ENCODE measurements at regions not wholly inside any gene's neighbourhood (a gene's known extent, or its start where the extent isn't known, plus 50 kb on each side); places are given as distances from the start of the nearest gene placed in this dataset.

DNA sequence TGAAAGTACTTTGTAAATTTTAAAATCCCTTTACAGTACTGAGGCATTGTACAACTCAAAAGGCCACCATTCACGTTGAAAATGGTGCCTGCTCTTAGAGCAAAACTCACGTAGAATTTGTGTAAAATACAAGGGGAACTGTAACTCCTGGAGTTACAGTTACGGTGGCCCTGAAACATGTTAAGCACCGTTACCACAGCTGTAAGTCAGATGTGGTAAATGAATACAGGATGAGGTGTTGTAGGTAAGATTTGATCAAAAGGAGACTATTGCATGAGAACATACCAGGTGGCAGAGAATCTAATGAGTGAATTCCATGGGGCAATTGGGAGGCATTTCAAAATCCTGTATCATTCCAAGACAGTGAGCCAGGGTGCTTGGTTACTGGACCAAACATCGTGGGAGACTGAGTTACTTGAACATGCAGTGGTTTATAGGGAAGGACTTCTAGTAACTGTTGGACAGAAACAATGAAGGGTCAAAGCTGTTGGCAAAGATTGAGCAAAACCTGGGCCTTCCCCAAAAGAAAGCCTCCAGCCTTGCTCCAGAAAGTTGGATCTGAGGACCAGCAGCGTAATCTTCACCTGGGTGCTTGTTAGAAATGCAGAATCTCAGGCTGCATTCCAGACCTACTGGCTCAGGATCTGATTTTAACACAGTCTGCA lies 535.8 kb upstream of the POU3F3 start:
- no peak for DNase-seq (ENCODE audit: low spot score)

DNA sequence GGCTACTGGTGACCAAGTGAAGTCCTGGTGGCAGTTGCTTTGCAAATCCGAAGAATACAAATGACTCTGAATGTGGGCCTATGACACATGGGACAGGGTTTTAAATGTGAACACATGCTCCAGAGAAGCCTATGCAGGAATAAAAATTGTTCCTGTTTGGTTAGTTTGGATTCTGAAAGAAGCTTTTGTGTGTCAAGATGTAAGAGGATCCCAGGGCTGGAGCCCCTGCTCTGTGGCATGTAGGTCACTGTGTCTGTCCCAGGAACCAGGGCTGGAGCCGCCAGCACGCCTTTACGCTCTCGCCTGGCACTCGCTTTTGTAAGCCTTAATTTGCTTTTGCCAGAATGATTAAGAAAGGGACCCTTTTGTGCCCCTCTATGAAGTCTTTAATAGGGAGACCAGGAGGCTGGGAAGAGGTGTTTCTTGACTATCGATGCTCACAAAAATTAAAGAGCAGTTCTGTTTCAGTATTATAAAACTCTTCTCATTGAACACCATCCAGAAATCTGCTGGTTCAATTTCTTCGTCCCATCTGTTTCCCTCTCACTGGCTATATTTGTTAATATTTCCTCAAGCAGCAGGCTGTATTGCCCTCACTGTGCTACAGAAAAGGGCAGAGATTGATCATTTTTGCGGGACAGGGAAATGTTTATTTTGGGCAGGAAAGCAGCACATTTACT lies 532.7 kb upstream of the POU3F3 start:
- DNase-seq (ENCODE audit: low spot score): no peak

DNA sequence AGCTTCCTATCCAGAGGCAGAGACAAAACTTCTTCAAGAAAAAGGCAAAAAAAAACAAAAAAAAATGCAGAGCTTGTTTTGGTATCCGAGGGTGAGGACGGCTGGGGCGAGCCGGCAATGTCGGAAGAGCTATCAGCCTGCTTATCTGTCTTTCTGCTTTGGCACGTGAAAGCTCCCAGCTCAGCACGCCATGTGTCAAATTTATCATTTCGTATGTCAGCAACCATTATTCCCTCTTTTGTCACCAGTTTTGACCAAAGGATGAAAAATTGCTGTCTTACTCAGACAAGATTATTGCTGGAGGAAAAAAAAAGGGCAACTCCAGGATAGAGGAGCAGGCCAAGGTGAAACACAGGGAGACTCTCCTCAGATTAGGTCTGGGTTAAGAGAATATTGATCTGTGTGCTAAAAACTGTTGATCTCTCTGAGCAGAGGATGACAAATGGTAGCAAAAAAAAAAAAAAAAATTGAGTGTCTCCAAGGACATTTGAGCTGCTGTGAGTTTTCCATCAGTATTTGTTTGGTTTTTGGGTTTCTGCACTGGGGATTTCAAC lies 532.0 kb upstream of the POU3F3 start:
- DNase-seq (ENCODE audit: low spot score): peak; percentile 1

DNA sequence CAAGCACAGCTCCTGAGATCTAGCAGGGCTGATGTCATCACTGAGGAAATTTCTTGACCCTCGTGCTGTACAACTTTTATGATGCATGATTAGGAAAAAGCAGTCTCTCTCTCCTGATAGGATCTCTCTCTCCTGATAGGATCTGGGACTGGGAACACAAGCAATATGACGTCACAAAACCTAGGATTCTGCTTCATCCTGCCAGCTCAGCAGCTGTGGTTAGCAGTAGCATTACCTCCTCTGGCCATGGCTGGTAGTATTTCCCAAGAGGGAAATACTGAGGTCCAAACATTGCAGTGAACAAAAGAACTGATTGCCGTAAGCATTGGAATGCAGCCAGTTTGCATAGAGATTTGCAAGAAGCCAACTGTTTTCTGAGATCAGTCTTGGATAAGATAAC lies 521.2 kb upstream of the POU3F3 start:
- DNase-seq (ENCODE audit: low spot score): no peak

DNA sequence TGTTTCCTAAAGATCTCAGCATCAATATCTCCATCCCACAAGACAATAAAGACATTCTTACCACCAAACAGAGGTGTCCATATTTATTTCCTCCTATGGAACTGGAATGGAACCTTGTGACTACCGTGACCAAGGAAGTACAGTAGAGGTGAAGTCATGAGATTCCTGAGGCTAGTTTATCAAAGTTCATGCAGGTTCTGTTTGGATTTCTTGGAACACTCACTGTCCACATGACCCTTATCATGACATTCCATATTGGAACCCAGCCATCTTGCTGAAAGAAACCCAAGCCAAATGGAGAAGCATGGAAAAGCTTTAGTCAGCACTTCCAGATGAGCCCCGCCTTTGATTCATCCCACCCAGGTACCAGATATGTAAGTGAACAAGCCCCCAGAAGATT lies 516.0 kb upstream of the POU3F3 start:
- no peak for DNase-seq (ENCODE audit: low spot score)

DNA sequence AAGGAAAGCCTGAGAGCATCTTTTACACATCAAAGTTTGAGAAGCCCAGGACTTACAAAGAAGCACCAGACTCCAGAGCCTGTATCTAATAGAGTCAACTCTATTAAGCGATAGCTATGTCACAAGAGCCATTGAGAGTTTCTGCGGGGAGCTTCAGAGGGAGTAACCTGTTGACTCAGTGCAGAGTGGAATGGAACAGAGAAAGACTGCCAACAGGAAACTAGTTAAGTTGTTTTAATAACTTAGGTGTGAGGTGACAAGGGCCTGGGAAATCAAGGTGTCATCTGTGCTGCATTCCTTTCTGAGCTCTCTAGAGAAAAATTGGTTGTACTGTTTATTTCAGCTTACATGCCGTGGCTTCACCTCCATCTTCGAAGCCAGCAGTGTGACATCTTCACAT lies 513.8 kb upstream of the POU3F3 start:
- DNase-seq (ENCODE audit: low spot score): no peak

DNA sequence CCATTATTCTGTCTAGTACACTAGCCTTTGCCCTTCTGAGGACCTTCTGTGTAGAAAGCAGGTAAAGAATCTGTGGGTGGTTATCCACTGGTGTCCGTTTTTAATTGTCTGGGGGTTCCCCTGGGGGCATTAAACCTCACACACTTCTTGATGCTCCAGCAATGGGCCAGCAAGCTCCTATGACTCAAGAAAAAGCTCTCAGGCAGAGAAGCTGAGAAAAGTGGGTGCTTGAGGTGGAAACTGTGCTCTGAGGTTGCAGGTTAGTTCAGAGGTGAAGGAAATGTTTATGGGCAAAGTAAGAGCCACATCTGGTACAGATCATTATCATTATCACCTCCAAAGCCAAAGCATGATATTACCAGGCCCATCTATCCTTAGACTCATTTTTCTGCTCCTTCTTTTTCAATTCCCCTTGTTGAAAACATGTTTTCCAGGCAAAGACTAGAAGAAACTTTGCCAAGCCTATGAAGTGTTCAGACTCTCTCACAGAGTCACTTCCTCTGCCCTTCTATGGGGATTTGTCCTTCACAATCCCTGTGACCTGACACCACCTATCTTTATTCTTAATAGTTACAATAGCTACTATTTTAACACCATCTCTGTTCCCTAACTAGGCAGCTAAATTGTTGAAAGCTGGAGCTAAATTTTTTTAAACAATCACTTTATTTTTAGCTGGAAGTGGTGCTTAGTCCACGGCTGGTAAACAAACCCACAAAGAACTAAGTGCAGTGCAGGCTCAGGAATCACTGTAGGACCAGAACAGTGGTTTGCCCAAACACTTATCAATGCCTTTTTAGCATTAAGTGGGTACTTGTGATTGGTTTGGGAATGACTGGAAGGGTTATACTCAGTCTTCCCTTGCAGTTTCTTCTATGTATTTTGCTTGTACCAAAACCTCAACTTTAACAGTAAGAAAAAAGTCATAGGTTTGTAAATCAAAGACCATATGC lies 512.8 kb upstream of the POU3F3 start:
- no peak for DNase-seq (ENCODE audit: low spot score)

DNA sequence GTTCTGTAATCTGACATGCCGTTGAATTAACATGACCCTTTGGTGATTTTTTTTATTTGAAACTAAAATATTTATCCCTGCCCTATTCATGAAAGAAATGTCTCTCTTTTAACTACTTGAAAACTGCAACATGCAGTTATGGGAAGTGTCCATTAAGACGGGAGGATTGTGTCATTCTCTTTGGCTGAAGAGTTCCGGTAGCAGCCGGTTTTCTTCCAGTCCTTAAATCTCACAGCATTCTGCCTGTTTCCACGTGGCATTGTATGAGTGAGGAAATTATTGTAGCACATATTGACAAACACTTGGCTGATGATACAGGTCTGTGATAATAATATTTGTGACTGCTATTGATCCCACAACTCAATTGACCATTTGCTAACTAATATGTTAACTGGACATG lies 509.6 kb upstream of the POU3F3 start:
- DNase-seq (ENCODE audit: low spot score): no peak

DNA sequence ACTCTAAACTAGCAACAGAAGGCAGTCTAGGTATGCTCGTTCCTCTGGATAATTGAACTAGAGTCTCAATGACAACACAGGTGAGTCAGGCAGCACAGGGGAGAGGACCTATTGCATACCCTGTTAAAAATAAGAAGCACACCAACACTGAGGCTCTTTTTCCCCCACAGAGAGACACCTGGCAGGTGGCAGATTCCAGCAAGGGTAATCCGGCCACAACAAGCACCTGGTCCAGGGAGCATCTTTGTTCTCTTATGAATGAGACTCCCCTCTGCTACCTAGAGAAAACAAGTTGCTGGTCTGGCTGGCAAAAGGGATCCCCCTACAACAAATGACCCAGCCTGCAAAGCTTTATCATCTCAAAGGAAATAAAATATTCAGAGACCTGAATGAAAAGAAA lies 508.9 kb upstream of the POU3F3 start:
- DNase-seq (ENCODE audit: low spot score): no peak

DNA sequence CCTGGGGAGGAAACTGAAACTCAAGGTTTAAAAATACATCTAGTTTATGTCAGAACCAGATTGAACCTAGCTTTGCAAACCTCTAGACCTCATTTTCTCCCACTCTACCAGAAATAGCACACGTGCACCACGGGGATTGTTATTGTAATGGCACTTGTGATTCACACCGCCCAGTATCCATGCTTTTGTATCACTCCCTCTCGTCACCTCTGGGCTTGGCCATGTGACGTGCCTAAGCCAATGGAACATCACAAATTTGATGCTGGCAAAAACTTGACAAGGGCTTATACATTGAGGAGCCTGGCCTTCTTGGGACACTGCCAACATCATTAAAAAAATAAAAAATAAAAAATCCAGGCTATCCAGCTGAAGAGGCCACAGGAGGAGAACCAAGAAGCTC lies 495.8 kb upstream of the POU3F3 start:
- DNase-seq (ENCODE audit: low spot score): no peak

DNA sequence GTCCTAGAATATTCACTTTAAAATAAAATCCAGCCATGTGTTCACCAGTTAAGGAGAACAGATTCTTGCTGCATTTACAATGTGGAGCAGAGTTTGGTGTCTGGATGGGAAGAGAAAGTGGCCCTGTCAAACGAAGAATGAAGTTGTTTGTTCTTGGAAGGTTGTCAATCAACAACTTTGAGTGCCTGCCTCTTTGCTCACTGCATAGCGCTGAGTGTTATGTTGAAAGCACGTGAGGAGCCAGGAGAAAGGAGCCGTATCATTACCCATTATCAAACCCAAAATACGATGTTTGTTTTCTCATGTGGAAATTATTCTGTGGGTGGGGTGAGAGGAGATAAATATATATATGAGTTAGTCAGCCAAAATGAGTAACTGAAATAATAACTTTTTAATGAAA lies 492.5 kb upstream of the POU3F3 start:
- DNase-seq (ENCODE audit: low spot score): no peak

DNA sequence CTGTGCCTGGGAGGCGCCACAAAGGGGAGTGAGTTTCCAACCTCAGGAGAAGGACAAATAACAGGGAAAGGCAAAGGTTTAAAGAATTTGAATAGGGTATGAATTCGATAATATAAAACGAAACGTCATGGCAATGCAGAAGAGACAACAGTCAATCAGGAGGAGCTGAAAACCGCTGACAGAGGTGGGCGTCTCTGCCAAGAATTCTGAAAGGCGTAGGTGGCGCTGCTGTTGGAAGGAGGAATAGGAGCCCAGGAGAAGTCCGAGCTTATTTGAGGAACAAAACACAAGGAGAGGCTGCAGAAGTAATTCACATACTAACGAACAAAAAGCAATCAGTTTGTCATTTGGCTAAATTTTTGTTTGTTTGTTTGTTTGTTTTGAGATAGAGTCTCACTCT lies 485.8 kb upstream of the POU3F3 start:
- DNase-seq (ENCODE audit: low spot score): no peak

DNA sequence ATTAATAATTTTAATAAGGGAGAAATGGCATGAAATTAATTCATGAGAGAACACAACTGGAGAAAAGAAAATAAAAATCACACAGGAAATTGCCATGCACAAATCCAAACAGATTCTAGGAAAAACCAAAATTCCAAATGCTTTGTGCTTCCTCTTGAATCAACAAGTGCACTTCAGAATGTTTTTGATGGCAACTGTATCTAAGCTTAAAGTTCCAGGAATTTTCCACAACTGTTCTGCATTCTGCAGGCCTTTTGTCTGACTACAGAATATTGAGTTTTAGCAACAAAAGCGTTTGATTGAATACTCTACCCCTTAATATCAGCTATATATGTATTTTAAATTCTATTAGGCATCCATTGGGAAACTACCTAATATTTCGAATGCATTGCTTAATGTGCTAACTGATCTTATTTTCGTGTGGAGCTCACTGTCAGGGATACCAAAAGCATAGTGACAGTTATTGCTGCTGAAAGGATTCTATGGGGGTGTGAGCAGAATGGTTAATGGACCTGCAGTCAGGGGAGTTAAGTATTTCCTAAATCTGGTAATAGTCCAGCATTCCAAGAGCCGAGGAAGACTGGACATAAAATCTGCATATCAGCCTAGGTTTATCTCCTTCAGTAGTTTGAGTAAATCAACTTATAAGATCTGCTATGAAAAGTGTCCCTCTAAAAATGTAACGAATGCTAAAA lies 482.7 kb upstream of the POU3F3 start:
- no peak for DNase-seq (ENCODE audit: low spot score)

DNA sequence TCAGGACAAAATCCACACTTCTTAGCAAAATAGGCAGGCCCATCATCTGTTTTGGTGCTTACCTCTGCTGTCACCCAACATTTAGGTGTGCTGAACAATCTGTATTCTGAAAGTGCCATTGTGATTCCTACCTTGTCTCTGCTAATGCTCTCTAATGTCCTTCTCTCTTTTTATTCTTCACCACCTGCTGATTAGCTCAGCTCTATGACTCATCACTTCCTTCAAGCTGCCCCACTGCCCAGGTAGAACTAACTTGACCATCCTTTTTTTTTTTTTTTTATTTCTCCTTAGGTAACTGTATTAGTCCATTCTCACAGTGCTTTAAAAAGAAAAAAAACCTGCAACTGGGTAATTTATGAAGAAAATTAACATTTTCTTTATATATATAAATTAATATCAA lies 478.7 kb upstream of the POU3F3 start:
- no peak for DNase-seq (ENCODE audit: low spot score)

DNA sequence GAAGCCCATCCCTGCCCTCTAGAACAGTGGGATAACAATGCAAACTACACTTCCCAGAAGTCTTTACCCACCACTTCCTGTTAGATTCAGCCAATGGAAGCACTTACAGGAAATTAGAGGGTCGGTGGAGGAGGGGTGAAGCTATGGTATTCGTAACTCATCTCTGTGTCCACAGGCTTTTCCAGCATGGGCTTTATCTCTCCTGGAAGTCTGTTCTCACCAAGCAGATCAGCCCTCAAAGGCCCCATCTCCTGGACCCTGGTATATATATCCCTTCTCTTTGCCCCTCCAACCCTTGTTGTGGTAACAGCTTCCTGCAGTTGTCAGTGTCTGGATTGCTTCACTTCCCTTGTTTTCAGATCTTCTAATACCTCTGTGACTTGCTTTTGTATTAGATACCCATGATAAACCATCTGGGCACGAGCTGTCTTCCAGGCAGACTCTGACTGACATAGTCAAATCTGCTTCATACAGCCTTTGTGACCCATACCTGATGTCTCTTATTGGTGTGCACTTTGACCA lies 475.0 kb upstream of the POU3F3 start:
- peak; percentile 84 for DNase-seq (ENCODE audit: low spot score)

DNA sequence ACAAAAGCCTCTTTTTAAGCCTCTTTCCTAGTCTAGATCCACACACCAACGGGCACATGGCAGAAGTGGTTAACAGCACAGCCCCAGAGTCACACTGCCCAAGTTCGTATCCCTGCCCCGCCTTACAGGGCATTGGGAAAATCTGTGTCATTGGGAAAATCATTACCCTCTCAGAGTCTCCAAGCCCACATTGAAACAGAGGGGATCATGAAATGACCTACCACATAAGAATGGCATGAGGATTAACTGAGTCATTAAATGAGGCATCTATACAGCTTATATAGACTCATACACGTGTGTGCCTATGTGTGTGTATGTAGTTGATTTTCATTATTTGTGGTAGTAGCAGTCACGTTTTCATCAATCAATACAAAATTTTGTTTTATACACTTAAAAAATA lies 469.0 kb upstream of the POU3F3 start:
- no peak for DNase-seq (ENCODE audit: low spot score)

DNA sequence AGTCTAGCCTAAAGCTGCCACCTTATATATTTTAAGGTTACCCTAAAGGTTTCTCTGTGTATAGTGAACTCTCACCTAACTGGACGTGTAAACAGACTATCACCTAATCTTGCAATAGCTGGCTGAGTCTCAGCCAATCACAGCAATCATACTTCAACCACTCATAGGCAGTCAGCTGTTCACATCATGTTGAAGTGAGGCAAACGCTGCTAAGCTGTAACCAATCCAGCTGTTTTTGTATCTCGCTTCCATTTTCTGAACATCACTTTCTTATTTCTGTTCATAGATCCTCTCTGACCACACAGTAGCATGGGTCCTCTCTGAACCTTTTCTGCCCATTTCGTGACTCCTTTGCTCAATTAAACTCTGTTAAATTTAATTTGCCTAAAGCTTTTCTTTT lies 468.2 kb upstream of the POU3F3 start:
- DNase-seq (ENCODE audit: low spot score): no peak

DNA sequence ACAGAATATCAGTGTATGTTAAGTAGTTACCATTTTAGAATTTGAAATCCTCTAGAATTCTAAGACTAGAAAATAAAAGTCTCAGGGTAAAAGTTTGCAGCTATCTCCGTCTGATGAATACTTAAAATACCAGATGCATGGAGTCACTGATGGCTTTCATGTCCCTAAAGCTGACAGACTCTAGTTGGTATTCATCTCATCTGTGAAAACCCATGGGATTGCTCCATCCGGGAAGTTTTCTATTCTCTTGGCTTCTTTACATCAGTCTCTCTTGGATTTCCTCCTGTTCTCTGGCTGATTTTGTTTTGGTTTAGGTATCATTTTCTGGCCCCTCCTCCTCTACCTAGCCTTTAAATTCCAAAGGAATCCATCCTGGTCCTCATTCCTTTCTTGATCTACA lies 465.6 kb upstream of the POU3F3 start:
- peak; percentile 9 for DNase-seq (ENCODE audit: low spot score)

DNA sequence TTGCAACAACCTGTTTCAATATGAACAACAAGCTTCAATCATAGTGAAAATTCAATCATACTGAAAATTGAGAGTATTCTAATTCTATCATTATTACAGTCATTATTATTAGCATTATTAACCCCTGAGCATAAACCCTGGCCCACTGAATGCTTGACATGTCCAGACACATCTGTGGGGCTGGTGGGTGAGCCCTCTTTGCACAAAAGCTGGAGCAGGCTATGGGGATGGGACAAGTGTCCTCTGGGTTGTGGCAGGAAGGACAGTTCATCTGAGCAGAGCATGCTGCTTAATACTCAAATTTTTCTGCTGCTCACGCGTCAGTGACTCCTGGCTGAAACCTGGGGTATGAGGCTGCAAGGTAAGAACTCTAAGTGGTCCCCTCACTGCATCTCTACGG lies 451.1 kb upstream of the POU3F3 start:
- no peak for DNase-seq (ENCODE audit: low spot score)

DNA sequence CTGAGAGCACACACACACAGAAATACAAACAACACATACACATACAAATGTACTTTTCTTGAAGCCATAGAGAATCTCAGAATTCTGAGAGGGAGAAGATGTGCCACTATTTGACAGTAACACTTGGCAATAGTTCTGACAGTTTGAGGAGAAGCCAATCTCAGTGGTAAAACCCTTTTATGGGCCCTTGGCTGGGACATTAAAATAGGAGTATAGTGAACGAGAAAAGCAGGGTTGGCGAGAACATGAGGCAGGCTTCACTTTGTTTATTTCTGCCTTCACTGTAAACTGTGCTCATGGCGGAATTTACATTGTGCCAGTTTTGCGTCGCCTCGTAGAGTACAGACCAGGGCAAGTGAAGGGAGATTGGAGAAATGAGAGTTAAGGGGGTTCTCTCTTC lies 449.4 kb upstream of the POU3F3 start:
- no peak for DNase-seq (ENCODE audit: low spot score)

DNA sequence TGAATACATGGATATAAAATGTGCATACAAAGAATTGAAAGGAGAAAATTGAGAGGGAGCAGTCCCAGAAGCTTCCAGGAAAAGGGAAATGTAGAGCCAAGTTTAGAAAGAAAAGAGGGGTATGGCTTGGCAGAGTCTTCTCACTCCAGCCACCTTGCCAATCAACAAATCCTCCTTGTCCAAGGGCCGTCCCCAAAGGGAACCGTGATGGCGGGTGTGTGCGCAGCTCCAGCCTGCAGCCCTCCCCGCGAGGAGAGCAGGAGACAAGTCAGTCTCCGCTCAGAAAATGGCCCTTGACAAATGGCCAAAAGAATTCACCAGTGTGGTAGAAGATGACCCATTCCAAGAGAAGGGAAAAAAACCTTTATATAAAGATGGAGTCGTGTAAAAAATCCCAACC lies 448.3 kb upstream of the POU3F3 start:
- DNase-seq (ENCODE audit: low spot score): no peak
